C4-2B (cell line): ENCODE measurements at regions not wholly inside any gene's neighbourhood (a gene's known extent, or its start where the extent isn't known, plus 50 kb on each side); places are given as distances from the start of the nearest gene placed in this dataset.

Experiments
- H3K27ac ChIP-seq: fragments of 450-650 bp; 2 replicates; pipeline ENCODE4 v1.5.1; 2017
- ZFX ChIP-seq: fragments of 450-650 bp; IDR thresholded peaks from 2 replicates; pipeline ENCODE4 v1.6.1; 2017
- TF ChIP-seq, protein P1 (sequence below): fragments of 450-650 bp; conservative IDR thresholded peaks from 2 replicates; pipeline ENCODE4 v1.5.1; 2017; ENCODE audit warnings: mild to moderate bottlenecking

DNA sequence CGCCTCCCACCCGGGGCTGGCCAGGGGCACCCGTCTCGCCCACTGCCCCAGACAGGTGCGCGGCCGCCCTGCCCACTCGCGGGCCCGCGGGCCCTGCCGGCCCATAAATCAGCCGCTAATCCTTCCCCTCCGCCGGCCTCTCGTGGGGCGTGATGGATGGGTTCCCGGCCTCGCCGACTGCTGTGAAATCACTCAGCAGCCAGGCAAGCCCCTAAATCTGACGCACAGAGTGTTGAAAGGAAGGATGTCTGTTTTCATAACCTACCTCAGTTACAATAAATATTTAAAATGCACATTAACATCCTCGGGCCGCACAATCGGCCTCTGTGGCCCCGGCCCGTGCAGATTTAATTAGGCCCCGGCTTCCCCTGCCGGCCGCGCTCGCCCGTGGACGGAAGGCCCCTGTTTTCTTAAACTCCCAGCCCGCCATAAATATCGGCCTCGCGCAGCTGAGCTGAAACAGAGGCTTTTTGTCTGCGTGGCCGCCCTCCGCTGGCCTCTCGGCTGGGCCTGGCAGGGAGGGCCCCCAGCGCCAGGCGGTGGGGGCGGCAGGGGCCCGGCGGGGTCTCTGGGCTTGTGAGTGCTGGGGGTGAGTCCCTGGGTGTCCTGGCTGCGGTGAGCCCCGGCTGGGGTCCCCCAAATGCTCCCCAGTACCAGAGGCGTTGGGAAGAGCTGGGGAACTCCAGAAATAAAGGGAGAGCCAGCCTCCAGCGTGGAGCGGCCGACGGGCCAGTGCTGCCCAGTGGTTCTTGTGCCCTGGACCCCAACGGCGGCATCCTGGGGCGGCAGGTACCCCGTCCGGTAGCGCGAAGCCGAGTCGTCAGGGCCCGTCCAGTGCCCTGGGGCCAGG lies 90.7 kb downstream of the UNCX start:
- TF ChIP-seq, protein P1, sequence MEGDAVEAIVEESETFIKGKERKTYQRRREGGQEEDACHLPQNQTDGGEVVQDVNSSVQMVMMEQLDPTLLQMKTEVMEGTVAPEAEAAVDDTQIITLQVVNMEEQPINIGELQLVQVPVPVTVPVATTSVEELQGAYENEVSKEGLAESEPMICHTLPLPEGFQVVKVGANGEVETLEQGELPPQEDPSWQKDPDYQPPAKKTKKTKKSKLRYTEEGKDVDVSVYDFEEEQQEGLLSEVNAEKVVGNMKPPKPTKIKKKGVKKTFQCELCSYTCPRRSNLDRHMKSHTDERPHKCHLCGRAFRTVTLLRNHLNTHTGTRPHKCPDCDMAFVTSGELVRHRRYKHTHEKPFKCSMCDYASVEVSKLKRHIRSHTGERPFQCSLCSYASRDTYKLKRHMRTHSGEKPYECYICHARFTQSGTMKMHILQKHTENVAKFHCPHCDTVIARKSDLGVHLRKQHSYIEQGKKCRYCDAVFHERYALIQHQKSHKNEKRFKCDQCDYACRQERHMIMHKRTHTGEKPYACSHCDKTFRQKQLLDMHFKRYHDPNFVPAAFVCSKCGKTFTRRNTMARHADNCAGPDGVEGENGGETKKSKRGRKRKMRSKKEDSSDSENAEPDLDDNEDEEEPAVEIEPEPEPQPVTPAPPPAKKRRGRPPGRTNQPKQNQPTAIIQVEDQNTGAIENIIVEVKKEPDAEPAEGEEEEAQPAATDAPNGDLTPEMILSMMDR = no peak
- no peak for TF ChIP-seq ZFX
- H3K27ac ChIP-seq = no peak overlapping the region

DNA sequence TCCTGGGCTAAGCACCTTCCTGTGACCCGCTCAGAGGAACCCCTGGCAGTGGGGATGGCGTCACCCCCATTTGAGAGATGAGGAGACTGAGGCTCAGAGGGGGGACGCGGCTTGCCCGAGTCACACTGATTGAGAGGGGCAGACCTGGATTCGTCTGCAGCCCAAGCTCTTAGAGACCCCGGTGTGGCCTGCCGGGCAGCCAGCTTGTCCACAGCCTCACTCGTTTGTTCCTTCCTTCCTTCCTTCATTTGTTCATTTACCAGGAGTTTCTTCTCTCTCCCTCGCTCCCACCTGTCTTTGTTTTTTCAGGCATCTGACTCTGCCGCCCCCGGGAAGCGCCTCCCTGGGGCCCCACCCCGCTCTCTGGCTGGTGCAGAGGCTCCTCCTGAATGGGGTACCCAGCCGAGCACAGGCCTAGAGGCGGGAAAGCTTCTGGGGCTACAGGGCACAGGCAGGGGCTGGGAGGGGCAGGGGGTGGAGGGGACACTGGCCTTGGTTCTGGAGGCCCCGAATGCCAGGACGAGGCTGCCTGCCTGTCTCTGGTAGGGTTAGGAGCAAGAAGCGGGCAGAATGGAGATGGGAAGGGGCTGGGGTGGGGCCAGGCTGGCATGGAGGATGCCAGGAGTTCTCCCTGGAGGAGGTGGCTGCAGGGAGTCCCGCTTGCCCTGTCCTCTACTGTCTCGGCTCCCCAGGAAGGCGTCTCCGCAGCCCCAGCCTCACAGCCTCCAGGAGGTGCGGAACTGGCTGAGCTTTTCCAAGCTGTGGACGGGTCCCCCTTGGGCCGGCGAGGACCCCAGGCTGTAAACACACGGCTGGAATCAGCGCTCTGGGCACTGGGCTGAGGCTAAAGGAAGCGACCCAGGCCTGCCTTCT lies 91.6 kb downstream of the UNCX start:
- no peak overlapping the region for H3K27ac ChIP-seq

DNA sequence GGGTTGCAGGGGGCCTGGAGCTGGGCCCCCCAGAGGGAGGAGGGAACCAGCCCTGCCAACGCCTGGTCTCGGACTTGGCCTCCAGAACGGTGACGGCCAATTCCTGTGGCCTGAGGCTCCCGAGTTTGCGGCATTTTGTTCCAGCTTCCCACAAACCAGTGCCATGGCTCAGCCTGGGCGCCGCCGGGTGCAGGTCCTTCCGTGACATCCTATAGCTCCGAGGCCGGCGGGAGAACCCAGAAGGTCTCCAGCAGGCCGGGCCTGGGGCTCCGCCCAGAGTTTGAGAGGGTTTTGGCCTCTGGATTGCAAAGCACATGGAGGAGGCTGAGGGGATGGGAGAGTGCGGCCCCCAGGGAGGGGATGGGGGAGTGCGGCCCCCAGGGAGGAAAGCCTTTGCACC lies 92.6 kb downstream of the UNCX start:
- no peak overlapping the region for H3K27ac ChIP-seq
- no peak for TF ChIP-seq ZFX
- TF ChIP-seq, protein P1 = no peak

More for the DNA sequence above, 91.6 kb downstream of the UNCX start:
- TF ChIP-seq, protein P1 = no peak
- no peak for TF ChIP-seq ZFX

DNA sequence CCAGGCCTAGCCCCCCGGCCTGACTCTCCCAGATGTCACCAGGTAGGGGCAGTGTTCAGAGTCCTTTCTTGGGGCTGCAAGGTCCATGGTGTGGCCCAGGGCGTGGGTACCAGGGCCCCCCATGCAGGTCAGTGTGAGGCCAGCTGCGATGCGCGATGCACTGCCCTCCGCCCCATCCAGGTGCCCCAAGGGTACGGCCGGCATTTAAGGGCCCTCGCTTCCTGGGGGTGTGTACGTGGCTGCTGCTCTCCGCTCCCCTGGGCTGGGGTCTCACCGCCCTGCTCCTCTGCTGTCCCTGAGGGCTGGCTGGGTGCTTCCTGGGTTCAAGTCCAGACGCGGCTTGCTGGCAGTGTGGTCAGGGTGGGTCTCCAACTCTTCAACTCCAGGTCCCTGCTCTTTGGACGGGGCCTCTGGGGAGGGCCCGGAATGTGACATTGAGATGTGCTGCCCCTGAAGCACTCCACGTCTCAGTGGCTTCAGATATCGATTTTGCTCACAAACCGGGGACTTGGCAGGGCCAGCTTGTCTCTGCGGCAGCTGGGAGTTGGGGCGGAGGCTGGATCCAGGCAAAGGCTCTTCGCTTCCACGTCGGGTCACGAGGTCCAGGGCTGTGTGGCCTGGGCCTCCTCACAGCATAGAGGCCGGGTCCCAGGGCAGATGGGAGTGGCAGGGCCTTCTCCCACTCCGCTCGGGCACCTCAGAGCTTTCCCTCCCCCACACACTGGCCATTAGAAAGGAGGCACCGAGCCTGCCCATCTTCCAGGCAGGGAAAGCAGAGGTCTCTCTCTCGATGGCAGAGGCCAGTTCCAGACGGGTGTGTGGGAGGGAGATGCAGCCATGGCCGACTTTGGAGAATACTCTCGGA lies 93.2 kb downstream of the UNCX start:
- TF ChIP-seq, protein P1 = no peak
- no peak for TF ChIP-seq ZFX
- no peak overlapping the region for H3K27ac ChIP-seq

DNA sequence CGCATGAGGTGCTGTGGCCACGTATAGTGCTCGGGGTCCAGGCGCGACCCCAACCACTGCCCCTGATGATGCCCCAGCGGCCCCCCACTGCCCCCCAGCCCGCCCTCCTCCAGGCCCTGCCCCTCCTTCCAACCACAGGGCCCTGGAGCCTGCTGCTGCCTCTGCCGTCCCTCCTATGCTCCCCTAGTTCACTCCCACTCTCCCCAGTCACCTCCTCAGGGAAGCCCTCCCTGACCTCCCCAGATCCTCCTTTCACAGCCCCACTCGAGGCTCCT lies 93.8 kb downstream of the UNCX start:
- no peak overlapping the region for H3K27ac ChIP-seq
- no peak for TF ChIP-seq ZFX
- TF ChIP-seq, protein P1 = no peak

DNA sequence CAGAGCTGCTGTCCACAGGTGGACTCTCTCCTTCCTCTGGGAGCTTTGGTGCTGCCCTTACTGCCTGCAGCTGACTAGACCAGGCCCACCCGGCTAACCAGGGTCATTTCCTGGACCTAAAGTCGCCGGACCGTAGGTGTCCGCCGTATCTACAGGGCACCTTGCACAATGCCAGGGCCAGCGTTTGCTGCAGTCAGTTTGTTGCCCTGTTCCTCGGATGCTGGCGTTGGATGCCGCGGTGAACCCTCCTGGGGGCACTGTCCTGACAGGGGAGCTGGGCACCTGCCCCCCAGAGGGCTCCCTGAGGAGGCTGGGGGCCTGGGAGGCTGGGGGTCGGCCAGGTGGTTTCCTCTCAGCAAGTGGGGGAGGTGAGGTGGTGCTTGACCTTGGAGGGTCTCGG lies 96.6 kb downstream of the UNCX start:
- no peak overlapping the region for H3K27ac ChIP-seq
- TF ChIP-seq ZFX = no peak
- TF ChIP-seq, protein P1 = no peak
